SK-N-SH treated with all-trans-retinoic acid at 6 μM for 48 hours (cell line): ENCODE measurements at regions not wholly inside any gene's neighbourhood (a gene's known extent, or its start where the extent isn't known, plus 50 kb on each side); places are given as distances from the start of the nearest gene placed in this dataset.

Experiments used
- CREB5 ChIP-seq: fragments of 250-450 bp; sonication (Bioruptor Pico); IDR thresholded peaks from 2 replicates; pipeline ENCODE4 v1.5.1; 2020; ENCODE audit warnings: low read depth, mild to moderate bottlenecking, moderate library complexity
- OSR1 ChIP-seq: fragments of 250-450 bp; sonication (Bioruptor Pico); IDR thresholded peaks from 2 replicates; pipeline ENCODE4 v1.8.0; 2022; ENCODE audit warnings: moderate library complexity, mild to moderate bottlenecking, inconsistent platforms
- PATZ1 ChIP-seq: fragments of 250-450 bp; sonication (Bioruptor Pico); IDR thresholded peaks from 2 replicates; pipeline ENCODE4 v1.8.0; 2020; ENCODE audit warnings: mild to moderate bottlenecking, moderate library complexity, borderline replicate concordance
- POU6F1 ChIP-seq: fragments of 250-450 bp; sonication (Bioruptor Pico); IDR thresholded peaks from 2 replicates; pipeline ENCODE4 v1.8.0; 2021; ENCODE audit warnings: low read depth, mild to moderate bottlenecking, moderate library complexity, borderline replicate concordance
- RARB ChIP-seq: fragments of 250-450 bp; sonication (Bioruptor Pico); IDR thresholded peaks from 2 replicates; pipeline ENCODE4 v1.8.0; 2021; ENCODE audit warnings: mild to moderate bottlenecking, moderate library complexity

- TF ChIP-seq CREB5 (CRISPR knock-in tag) (no peak), OSR1 (CRISPR knock-in tag) (no peak), POU6F1 (no peak), RARB (CRISPR knock-in tag) (no peak), PATZ1 (no peak)
These were observed 200.6 kb downstream of the CBLN1 start for GRCh38 chr16:49081086-49081485.
